H1 (cell line): ENCODE measurements at regions not wholly inside any gene's neighbourhood (a gene's known extent, or its start where the extent isn't known, plus 50 kb on each side); places are given as distances from the start of the nearest gene placed in this dataset.

Experiments
- CBX8 ChIP-seq: fragments of 300-800, 300-1000 bp; sonication (generic); IDR thresholded peaks from 2 replicates; pipeline ENCODE4 v1.7.1; 2016; ENCODE audit warnings: low read depth, low read length, borderline replicate concordance
- RAD21 ChIP-seq, 2 experiments: IDR thresholded peaks in 1 of 2; conservative IDR thresholded peaks in 1 of 2; 2 replicates each; pipeline ENCODE4 v1.6.1; 2011; ENCODE audit warnings: low read depth in 2 of 2, low read length in 2 of 2, improper control_type of control experiment in 1 of 2, inconsistent platforms in 1 of 2, mild to moderate bottlenecking in 1 of 2, moderate library complexity in 1 of 2
- SP1 ChIP-seq: IDR thresholded peaks from 2 replicates; pipeline ENCODE4 v1.6.1; 2011; ENCODE audit warnings: low read depth, low read length
- SUZ12 ChIP-seq: fragments of 200-600 bp; sonication (generic); IDR thresholded peaks from 2 replicates; pipeline ENCODE4 v1.6.1; 2012; ENCODE audit warnings: mild to moderate bottlenecking, inconsistent platforms, low read length, moderate library complexity, mixed read lengths
- TF ChIP-seq, protein P1 (sequence below), 3 experiments: IDR thresholded peaks; 1 replicate in 2 of 3; 2 replicates in 1 of 3; pipeline versions ENCODE4 v1.5.1 to v1.6.1; 2011; ENCODE audit warnings: low read length in 3 of 3, mild to moderate bottlenecking in 3 of 3, inconsistent platforms in 2 of 3, low read depth in 1 of 3, moderate library complexity in 1 of 3; ENCODE audit not compliant: insufficient read depth in 1 of 3; ENCODE audit errors: control extremely low read depth in 1 of 3

DNA sequence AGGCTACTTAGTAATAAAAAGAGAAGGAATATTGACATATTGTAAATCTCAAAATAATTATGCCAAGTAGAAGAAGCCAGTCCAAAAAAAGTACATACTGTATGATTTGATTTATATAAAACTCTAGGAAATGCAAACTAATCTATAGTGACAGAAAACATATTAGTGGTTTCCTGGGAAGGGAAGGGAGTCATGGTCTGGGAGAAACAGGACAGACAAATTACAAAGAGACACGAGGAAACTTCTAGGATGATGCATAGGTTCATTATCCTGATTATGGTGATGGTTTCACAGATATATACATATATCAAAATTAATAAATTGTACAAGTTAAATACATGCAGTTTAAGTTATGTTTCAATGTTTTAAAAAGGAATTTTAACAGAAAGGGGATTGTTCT is 81.0 kb upstream of the GOLGA8B start:
- TF ChIP-seq RAD21 (IDR thresholded peaks at IDR 0.05 in 1 of 2, conservative IDR thresholded peaks at IDR 0.05 in 1 of 2; ENCODE audit: low read depth in 2 of 2, low read length in 2 of 2) (no peak), SP1 (no peak), CBX8 (no peak), SUZ12 (no peak)
- TF ChIP-seq, protein P1, sequence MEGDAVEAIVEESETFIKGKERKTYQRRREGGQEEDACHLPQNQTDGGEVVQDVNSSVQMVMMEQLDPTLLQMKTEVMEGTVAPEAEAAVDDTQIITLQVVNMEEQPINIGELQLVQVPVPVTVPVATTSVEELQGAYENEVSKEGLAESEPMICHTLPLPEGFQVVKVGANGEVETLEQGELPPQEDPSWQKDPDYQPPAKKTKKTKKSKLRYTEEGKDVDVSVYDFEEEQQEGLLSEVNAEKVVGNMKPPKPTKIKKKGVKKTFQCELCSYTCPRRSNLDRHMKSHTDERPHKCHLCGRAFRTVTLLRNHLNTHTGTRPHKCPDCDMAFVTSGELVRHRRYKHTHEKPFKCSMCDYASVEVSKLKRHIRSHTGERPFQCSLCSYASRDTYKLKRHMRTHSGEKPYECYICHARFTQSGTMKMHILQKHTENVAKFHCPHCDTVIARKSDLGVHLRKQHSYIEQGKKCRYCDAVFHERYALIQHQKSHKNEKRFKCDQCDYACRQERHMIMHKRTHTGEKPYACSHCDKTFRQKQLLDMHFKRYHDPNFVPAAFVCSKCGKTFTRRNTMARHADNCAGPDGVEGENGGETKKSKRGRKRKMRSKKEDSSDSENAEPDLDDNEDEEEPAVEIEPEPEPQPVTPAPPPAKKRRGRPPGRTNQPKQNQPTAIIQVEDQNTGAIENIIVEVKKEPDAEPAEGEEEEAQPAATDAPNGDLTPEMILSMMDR (IDR thresholded peaks at IDR 0.05; ENCODE audit: control extremely low read depth in 1 of 3, insufficient read depth in 1 of 3, low read depth in 1 of 3, low read length in 3 of 3), result no peak
